CD4-positive, alpha-beta T cell treated with Interleukin-17A for 1 hour (primary cell): ENCODE measurements at regions not wholly inside any gene's neighbourhood (a gene's known extent, or its start where the extent isn't known, plus 50 kb on each side); places are given as distances from the start of the nearest gene placed in this dataset.
"Not testable (repeated sequence)": the region's sequence is repeated elsewhere in the genome, so short reads cannot be mapped to it uniquely, and the experiment has no call there.

Experiments used
- DNase-seq: peaks from one replicate; pipeline ENCODE4 v3.0.0-alpha.2; 2020

GRCh38 chr4:17232566-17233253 is 279.2 kb downstream of the QDPR start:
- DNase-seq, result no peak

- DNase-seq, result not testable (repeated sequence)
These were observed 279.9 kb downstream of the QDPR start for GRCh38 chr4:17231880-17232475.

GRCh38 chr4:17230727-17231126 is 281.2 kb downstream of the QDPR start:
- DNase-seq, result no peak

- no peak for DNase-seq
These were observed 291.1 kb downstream of the QDPR start for GRCh38 chr4:17220816-17221215.

GRCh38 chr4:17218786-17219185 is 293.1 kb downstream of the QDPR start:
- no peak for DNase-seq

GRCh38 chr4:17206829-17207801 is 304.8 kb downstream of the QDPR start:
- DNase-seq, result no peak

- no peak for DNase-seq
These were observed 306.5 kb upstream of the LDB2 start for GRCh38 chr4:17204908-17205307.

GRCh38 chr4:17203797-17204196 is 305.4 kb upstream of the LDB2 start:
- DNase-seq, result no peak

GRCh38 chr4:17197070-17197469 is 298.6 kb upstream of the LDB2 start:
- DNase-seq, result no peak

GRCh38 chr4:17195461-17196275 is 297.2 kb upstream of the LDB2 start:
- no peak for DNase-seq

- DNase-seq, result no peak
These were observed 296.1 kb upstream of the LDB2 start for GRCh38 chr4:17194586-17194985.

- no peak for DNase-seq
These were observed 291.3 kb upstream of the LDB2 start for GRCh38 chr4:17189759-17190158.

GRCh38 chr4:17189401-17189720 is 290.9 kb upstream of the LDB2 start:
- no peak for DNase-seq

GRCh38 chr4:17188547-17189400 is 290.3 kb upstream of the LDB2 start:
- DNase-seq, result no peak

- no peak for DNase-seq
These were observed 289.7 kb upstream of the LDB2 start for GRCh38 chr4:17188125-17188524.

GRCh38 chr4:17187003-17187402 is 288.6 kb upstream of the LDB2 start:
- no peak for DNase-seq

GRCh38 chr4:17182888-17183287 is 284.4 kb upstream of the LDB2 start:
- DNase-seq, result no peak

- DNase-seq, result no peak
These were observed 276.3 kb upstream of the LDB2 start for GRCh38 chr4:17174751-17175150.

GRCh38 chr4:17173300-17173699 is 274.9 kb upstream of the LDB2 start:
- DNase-seq, result no peak

- no peak for DNase-seq
These were observed 271.7 kb upstream of the LDB2 start for GRCh38 chr4:17170131-17170530.

- DNase-seq, result no peak
These were observed 271.3 kb upstream of the LDB2 start for GRCh38 chr4:17169699-17170098.

GRCh38 chr4:17168571-17168970 is 270.1 kb upstream of the LDB2 start:
- DNase-seq, result no peak
